ENCODE measurements at regions not wholly inside any gene's neighbourhood (a gene's known extent, or its start where the extent isn't known, plus 50 kb on each side); places are given as distances from the start of the nearest gene placed in this dataset.

GRCh38 chr11:127804747-127805400 is 782.5 kb downstream of the ETS1 start:
- TF ChIP-seq CHD2 (IDR thresholded peaks at IDR 0.05; ENCODE audit: low read length, partially characterized antibody) (no peak), JUNB (IDR thresholded peaks at IDR 0.05) (no peak)
